SK-N-SH (cell line): ENCODE measurements at regions not wholly inside any gene's neighbourhood (a gene's known extent, or its start where the extent isn't known, plus 50 kb on each side); places are given as distances from the start of the nearest gene placed in this dataset.

Experiments used
- CTCF ChIA-PET: fragments of 300-600, 350-600 bp; formaldehyde crosslinking; extraction: SDS; loops from one replicate; lab custom pipeline; 2021; lab: Yijun Ruan, JAX
- POLR2A ChIA-PET: fragments of 350-600 bp; sonication (Branson Sonifier 250); formaldehyde crosslinking; extraction: SDS; loops from one replicate; lab custom pipeline; 2020; ENCODE audit warnings: antibody characterized with exemption, inconsistent platforms; lab: Yijun Ruan, JAX
- DNase-seq: peaks from one replicate; pipeline ENCODE4 v3.0.0; 2012
- H2AFZ ChIP-seq: fragments of 200-600 bp; sonication (generic); 2 replicates; pipeline ENCODE4 v1.8.1; 2016; ENCODE audit warnings: antibody characterized with exemption, mild to moderate bottlenecking, low read depth
- H3F3A ChIP-seq: fragments of 200-600 bp; sonication (generic); replicated peaks from 2 replicates; pipeline ENCODE3; 2016; ENCODE audit warnings: antibody characterized with exemption, mild to moderate bottlenecking; ENCODE audit not compliant: insufficient read depth
- H3K27ac ChIP-seq, 2 experiments: fragments of 200-500 bp in 1 of 2; fragments of 200-600 bp in 1 of 2; sonication (Bioruptor generic) in 1 of 2; sonication (generic), shearing (Covaris generic) in 1 of 2; 2 replicates each; pipeline versions ENCODE4 v1.5.1 to v1.6.1; 2014 to 2016; ENCODE audit warnings: low read depth in 2 of 2, inconsistent platforms in 1 of 2, low read length in 1 of 2, mild to moderate bottlenecking in 1 of 2, mixed read lengths in 1 of 2
- H3K27me3 ChIP-seq: fragments of 200-600 bp; sonication (generic), shearing (Covaris generic); 2 replicates; pipeline ENCODE4 v1.6.1; 2016; ENCODE audit warnings: mixed run types; ENCODE audit not compliant: insufficient read depth
- H3K36me3 ChIP-seq, 2 experiments: fragments of 200-500 bp in 1 of 2; fragments of 200-600 bp in 1 of 2; sonication (Bioruptor generic) in 1 of 2; sonication (generic) in 1 of 2; replicated peaks in 1 of 2; 2 replicates each; pipeline versions ENCODE3 to v1.5.1; 2014 to 2016; ENCODE audit warnings: low read length in 1 of 2, mild to moderate bottlenecking in 1 of 2; ENCODE audit not compliant: insufficient read depth in 2 of 2, control insufficient read depth in 1 of 2
- H3K4me1 ChIP-seq, 2 experiments: fragments of 200-500 bp in 1 of 2; fragments of 200-600 bp in 1 of 2; sonication (Bioruptor generic) in 1 of 2; sonication (generic), shearing (Covaris generic) in 1 of 2; 2 replicates each; pipeline versions ENCODE4 v1.5.1 to v1.6.1; 2014 to 2016; ENCODE audit warnings: low read depth in 1 of 2, low read length in 1 of 2, mixed run types in 1 of 2; ENCODE audit not compliant: insufficient read depth in 2 of 2, control insufficient read depth in 1 of 2
- H3K4me2 ChIP-seq: fragments of 200-600 bp; sonication (generic), shearing (Covaris generic); 2 replicates; pipeline ENCODE4 v1.6.1; 2017; ENCODE audit warnings: mixed run types
- H3K4me3 ChIP-seq, 2 experiments: fragments of 200-500 bp in 1 of 2; fragments of 200-600 bp in 1 of 2; sonication (Bioruptor generic) in 1 of 2; sonication (generic), shearing (Covaris generic) in 1 of 2; 2 replicates each; pipeline versions ENCODE4 v1.5.1 to v1.8.1; 2014 to 2016; ENCODE audit warnings: low read depth in 2 of 2, inconsistent platforms in 1 of 2, low read length in 1 of 2, mild to moderate bottlenecking in 1 of 2, mixed read lengths in 1 of 2, moderate library complexity in 1 of 2
- H3K79me2 ChIP-seq: fragments of 200-600 bp; sonication (generic); 2 replicates; pipeline ENCODE4 v1.8.1; 2017; ENCODE audit warnings: mild to moderate bottlenecking; ENCODE audit not compliant: insufficient read depth
- H3K9ac ChIP-seq: fragments of 200-600 bp; sonication (generic); 2 replicates; pipeline ENCODE4 v1.6.1; 2017; ENCODE audit warnings: mixed run types
- H3K9me2 ChIP-seq: fragments of 200-600 bp; sonication (generic); 2 replicates; pipeline ENCODE4 v1.6.1; 2017; ENCODE audit warnings: mixed run types
- H3K9me3 ChIP-seq: fragments of 200-600 bp; sonication (generic); 2 replicates; pipeline ENCODE4 v1.6.1; 2017; ENCODE audit warnings: mixed run types, mild to moderate bottlenecking, moderate library complexity
- H4K20me1 ChIP-seq: fragments of 200-600 bp; sonication (generic); 2 replicates; pipeline ENCODE4 v1.6.1; 2017; ENCODE audit warnings: mild to moderate bottlenecking, mixed run types; ENCODE audit not compliant: insufficient read depth
- CTCF ChIP-seq: fragments of 200-600 bp; sonication (generic); IDR thresholded peaks from 2 replicates; pipeline ENCODE4 v1.6.1; 2017; ENCODE audit warnings: antibody characterized with exemption, mild to moderate bottlenecking, moderate library complexity
- IRF3 ChIP-seq: fragments of 150-350 bp; IDR thresholded peaks from 2 replicates; pipeline ENCODE4 v1.6.1; 2016; ENCODE audit warnings: mild to moderate bottlenecking, low read depth, low read length
- RCOR1 ChIP-seq: fragments of 150-350 bp; IDR thresholded peaks from 2 replicates; pipeline ENCODE4 v1.6.1; 2017; ENCODE audit warnings: antibody characterized with exemption, low read length
- REST ChIP-seq: IDR thresholded peaks from 2 replicates; pipeline ENCODE4 v1.6.1; 2012; ENCODE audit warnings: mild to moderate bottlenecking, low read depth, low read length, moderate library complexity
- USF1 ChIP-seq: IDR thresholded peaks from 2 replicates; pipeline ENCODE4 v1.4.0; 2012; ENCODE audit warnings: low read depth, borderline replicate concordance
- ZBTB33 ChIP-seq: IDR thresholded peaks from 2 replicates; pipeline ENCODE4 v1.4.0; 2012; ENCODE audit warnings: low read depth, borderline replicate concordance
- WGBS: methylation state at CpG from one replicate; pipeline ENCODE4 v1.1.6; 2017; ENCODE audit warnings: low lambda C conversion rate; 5-methylcytosine and 5-hydroxymethylcytosine counted together

GRCh38 chr5:89733772-89734171 lies 675.8 kb downstream of the CETN3 start:
- ChIA-PET POLR2A (no interaction called here), CTCF (no interaction called here)
- Histone ChIP-seq H3K27me3 (no peaks in the 10 kb centered on the region), H2AFZ (no peak overlapping the region), H3K27ac (no peak overlapping the region), H3K36me3 (no peaks in the 10 kb centered on the region), H3K4me3 (no peak overlapping the region), H3K9me3 (no peaks in the 10 kb centered on the region), H3K79me2 (no peaks in the 10 kb centered on the region; the same call in 1 of the 2 replicates), H3K9me2 (no peaks in the 10 kb centered on the region), H3K9ac (no peak overlapping the region), H3K4me1 (no peaks in the 10 kb centered on the region), H3K4me2 (no peak overlapping the region), H4K20me1 (no peaks in the 10 kb centered on the region), H3F3A (no peaks in the 10 kb centered on the region)
- 79% methylated on average over 1 of the region's 1 CpG for WGBS
- TF ChIP-seq ZBTB33, result no peak
- no peak for TF ChIP-seq REST
- TF ChIP-seq CTCF, result no peak
- no peak for TF ChIP-seq USF1
- no peak for TF ChIP-seq IRF3
- no peak for TF ChIP-seq RCOR1
- no peak for DNase-seq
